ENCODE measurements at regions not wholly inside any gene's neighbourhood (a gene's known extent, or its start where the extent isn't known, plus 50 kb on each side); places are given as distances from the start of the nearest gene placed in this dataset.

DNA sequence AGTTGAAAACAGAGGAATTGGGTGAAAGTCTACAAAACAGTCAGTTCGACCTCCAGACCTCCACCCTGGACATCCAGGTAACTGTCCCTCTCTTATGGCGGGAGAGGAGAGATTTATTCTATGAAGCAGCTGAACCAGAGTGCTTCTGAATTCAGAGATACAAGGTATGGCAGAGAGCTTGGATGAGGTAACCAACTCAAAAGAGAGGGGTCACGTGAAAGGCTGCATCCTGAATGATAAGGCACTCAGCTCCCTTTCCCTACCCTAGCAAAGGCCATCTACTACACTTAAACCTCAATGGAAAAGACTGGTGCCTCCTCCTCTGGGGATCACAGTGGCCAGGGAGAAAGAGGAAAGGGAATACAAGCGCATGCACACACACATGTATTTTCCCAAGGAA is 88.4 kb upstream of the KCNA3 start:
- no peak for DNase-seq

DNA sequence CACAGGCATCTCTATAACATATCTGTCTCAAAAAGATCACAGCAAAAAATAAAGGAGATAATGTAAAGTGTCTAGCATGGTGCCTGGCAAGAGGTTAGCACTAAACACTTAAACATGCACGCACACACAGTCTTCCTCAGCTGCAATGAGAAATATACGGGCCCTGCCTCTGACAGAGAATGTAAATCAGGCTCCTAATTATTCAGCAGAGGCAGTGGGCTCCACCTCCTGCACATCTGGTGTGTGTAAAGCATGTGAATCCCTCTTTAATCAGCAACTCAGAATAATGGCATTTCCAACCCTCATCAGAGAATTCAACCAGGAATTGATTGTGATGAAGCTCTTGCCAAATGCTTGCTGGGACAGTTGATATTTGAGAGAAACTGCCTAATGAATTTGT is 85.6 kb upstream of the KCNA3 start:
- DNase-seq = no peak

DNA sequence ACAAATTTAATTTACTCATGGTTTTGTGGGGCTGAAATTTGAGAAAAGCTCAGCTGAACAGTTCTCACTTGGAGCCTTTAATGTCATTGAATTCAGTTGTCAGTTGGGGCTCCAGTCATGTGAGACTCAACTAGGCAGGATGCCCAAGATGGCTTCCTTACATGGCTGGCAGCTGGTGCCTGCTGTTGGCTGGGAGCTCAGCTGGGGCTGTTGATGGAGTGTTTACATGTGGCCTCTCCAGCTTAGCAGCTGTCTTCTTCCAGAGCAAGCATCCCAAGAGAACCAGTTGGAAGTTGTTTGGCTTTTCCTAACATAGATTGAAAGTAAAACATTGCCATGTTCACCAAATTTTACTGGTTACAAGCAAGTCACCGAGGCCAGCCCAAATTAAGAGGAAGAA is 81.8 kb upstream of the KCNA3 start:
- DNase-seq = no peak

DNA sequence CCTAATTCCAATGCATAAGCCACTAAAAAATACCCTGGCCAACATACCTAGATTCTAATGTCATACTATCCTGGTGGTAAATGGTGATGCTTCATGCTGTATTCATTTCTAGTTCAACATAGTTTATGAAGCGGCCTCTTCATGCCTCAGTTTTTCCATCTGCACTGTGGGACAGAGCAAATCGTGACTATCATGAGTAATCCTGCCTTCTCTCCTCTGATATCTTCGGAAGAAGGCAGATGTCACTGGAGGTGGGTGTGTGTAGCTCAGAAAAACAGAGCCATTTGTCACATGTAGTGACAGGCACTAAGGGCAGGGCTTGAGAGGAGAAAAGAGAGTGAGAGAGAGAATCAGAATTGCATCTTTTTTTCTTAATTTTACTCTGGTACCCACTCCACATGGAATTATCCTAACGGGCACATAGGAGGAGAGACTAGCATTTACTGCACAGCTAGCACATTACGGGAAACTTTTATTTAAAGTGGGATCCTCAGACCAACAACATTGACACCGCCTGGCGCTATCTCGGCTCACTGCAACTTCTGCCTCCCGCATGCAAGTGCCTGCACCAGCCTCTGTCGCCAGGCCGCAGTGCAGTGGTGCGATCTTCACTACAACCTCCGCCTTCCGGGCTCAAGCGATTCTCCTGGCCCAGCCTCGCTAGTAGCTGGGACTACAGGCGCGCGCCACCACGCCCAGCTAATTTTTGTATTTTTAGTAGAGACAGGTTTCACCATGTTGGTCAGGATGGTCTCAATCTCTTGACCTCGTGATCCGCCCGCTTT is 78.4 kb upstream of the KCNA3 start:
- no peak for DNase-seq

DNA sequence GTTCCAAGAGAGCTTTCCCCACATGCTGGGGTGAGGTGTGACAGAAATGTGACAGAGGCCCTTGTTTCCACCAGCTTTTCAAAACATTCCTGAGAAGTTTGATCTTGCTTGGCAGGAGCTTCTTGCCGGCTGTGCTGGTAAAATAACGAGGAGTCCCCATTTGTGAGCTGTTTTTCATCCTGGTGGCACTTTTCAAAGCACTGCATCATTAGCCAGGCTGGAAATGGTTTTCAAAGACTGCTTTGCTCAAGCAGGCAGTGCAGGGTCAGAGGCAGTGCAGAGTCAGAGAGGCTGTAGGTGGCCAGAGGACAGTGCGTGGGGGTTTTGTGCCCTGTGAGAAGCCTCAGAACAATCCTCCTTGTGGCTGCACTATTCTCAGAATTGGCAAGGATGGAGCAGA is 75.8 kb upstream of the KCNA3 start:
- no peak for DNase-seq

DNA sequence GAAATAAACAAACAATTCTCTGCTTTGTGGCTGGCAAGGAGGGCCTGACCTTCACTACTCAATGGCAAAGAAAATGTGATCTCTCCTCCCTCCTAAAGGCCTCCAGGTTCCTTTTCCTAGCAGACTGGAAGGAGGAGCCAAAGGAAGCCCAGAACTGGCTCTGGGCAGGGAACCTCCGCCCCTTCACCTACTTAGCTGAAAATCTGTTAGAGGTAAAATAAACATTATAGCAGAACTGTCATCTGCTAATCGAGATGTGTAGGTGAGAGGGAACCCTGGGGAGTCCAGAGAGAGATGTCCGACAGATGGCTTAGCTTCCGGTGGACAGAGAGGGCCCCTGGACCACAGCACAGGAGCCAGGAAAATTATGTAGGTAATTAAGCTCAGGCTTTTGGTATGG is 75.2 kb upstream of the KCNA3 start:
- no peak for DNase-seq

DNA sequence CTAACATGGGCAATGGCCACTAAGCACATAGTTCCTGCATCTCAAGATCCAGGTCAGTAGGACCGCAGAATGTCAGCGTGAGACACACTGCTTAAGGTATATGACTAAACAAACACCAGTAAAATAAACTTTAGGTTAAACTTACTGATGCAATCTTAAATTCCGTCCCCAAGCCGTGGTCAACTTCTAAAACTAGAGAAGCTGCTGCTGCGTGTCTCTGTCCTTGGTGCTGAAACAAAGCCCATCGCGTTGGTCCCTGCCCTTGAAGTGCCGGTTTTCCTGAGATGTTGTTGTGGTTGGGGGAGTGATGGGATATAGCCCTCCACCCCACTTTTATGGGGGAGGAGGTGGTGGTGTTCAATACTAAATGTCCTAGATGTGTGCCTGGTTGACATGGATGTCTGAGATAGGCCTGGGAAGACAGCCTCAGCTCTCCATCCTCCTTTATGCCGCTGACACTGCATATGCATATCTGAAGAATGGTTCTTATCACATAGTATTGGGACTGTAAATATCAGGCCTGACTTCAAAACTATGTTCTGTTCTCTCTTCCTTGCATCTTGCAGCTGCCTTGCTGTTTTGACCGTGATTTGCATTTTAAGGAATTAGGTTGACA is 72.0 kb upstream of the KCNA3 start:
- peak in 3 of 4 experiments; percentile 5 to 6 (median 6) for DNase-seq

DNA sequence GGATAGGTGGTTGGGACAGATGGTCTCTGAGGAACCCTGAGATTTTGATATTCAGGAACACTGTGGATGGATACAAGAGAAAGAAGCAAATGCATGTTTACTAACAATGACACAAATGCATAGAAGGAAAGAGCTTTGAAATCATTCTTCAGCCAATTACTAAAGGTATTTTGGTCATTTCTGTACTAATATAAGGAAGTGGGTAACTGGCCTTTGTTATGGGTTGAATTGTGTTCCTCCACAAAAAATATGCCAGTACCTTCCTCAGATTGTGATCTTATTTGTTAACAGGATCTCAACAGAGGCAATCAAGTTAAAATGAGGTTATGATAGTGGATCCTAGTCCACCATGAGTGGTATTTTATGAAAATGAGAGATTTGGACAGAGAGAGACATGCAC is 68.7 kb upstream of the KCNA3 start:
- no peak for DNase-seq

DNA sequence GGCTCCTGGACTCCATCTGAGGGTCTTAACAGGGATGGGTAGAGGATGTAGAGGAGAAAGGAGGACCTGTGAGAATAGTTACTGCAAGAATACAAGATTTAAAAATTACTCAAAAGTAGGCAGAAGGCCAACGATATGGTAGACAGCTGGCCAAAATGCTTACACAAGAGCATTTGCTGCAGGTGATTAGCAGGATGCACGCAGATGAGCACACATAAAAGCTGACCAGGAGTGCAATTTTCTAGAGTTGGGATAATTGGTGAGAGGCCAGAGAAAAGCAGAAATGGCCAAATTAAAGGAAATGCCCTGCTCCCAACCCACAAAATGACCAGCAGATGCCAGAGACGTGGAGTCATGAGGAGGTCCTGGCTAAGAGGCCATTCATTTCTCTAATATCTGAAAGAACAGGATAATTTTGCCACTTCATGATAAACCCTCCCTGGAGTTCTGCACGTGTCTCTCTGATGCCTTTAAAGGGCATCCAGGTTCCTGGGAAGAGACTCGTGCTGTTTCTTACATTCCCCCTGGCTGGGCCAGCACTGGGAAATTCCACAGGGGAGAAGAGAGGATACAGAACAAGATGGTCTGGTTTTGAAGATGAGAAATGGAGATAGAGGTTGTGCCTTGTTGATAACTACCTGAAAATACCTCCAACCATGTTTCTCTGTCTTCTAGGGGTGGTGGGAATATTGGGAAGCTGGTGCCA is 62.3 kb upstream of the KCNA3 start:
- no peak for DNase-seq

DNA sequence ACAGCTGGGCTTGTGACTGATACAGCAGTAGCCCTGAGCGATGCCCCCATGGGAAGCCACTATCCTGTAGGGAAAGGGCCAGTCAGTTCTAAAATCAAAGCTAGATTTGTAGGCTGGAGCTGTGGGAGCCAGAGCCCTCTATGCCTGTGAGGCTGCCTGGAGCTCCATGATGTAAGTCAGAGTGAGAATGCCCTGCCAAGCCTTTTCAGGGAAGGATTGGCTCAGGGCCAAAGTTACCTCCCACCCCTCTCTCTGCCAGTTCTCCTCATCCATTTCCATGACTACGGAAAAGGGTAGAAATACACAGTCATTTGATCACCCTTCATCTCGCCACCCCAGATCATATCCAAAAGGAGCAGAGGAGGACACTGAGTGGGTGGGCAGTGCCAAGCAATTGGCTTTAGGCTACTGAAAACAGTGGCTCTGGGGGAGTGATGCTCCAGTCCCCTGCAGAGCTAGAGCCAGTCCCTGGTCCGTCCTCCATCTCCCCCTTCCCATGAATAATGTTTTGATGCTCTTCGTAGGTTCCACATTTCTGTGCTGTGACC is 59.5 kb upstream of the KCNA3 start:
- DNase-seq = no peak

DNA sequence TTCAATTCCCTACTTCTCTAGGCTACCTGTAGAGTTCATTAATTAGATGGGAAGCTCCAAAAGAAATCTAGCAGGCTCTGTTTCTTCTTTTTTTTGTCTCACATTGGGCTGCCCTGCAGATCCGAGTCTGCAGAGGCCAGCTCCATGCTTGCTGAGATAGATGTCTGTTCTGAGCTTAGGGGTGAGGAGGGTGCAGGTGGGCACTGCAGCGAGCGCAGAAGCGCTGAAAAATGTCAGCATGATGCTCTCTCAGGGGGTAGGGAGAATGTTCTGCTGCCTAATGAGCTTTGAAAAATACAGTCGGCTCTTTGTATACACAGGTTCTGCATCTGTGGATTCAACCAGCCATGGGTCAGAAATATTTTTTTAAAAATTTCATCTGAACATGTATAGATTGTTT is 56.8 kb upstream of the KCNA3 start:
- DNase-seq = no peak

DNA sequence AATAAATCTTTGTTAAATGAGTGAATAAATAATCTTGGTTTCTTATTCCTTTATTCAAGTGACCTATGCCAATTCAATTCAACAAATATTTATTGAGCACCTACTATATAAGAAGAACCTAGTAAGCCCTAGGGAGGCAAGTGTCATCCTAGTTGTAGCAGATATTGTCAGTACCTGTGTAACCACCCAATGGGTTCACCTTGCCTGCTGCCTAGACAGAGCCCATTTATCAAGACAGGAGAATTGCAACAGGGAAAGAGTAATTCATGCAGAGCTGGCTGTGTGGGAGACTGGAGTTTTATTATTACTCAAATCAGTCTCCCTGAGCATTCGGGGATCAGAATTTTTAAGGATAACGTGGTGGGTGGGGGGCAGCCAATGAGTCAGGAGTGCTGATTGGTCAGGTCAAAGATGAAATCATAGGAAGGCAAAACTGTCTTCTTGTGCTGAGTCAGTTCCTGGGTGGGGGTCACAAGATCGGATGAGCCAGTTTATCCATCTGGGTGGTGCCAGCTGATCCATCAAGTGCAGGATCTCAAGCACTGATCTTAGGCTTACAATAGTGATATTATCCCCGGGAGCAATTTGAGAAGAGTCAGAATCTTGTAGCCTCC is 53.8 kb upstream of the KCNA3 start:
- DNase-seq = no peak

DNA sequence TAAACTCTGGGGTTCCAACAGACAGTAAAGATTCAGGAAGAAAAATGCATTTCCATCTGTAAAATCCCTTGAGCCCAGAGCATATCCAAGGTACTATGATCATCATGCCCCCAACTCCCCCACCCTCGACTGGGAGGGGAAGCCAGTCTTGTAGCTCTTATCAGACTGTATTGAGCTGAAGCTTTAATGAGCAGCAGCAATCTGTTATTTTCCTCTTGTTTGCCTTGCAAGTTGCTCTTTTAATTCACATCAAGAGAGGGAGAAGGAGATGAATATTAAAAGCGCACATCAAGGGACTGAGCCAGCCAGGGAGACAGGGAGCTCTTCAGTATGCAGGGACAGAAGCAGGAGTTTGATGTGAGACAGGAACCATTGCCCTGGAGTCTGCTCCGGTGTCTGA is 52.5 kb upstream of the KCNA3 start:
- no peak for DNase-seq

DNA sequence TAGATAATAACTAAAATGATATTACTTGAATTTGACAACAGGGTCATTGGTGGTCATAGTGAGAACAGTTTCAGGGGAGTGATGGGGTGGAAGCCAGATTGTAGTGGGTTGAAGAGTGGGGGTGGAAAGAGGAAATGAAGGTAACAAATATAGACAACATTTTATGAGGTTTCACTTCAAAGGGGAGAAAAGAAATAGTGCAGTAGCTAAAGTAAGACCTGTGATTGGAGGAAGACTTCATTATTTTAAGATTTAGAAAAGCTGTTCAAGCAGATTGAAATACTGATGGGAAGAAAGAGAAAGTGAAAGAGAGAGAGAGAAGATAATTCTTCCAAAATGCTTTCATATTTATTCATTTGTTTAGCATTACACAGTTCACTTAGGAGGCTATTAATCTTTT is 52.0 kb upstream of the KCNA3 start:
- DNase-seq = no peak

Data from activated CD4-positive, CD25-positive, alpha-beta regulatory T cell (primary cell).